Right lobe of liver (tissue), 4 donors: ENCODE measurements at regions not wholly inside any gene's neighbourhood (a gene's known extent, or its start where the extent isn't known, plus 50 kb on each side); places are given as distances from the start of the nearest gene placed in this dataset.

ENCODE experiments used
- POLR2A ChIP-seq: fragments of 450-650 bp; IDR thresholded peaks from one replicate; pipeline ENCODE4 v1.6.1; 2017; ENCODE audit warnings: antibody characterized with exemption, mild to moderate bottlenecking
- TF ChIP-seq, protein P1 (sequence below), 4 donors: fragments of 200-600 bp in 3 of 4; fragments of 450-650 bp in 1 of 4; IDR thresholded peaks; one replicate each; pipeline versions ENCODE4 v1.5.1 to v1.8.0; 2016 to 2022; ENCODE audit warnings: antibody characterized with exemption in 4 of 4, mild to moderate bottlenecking in 2 of 4
- donor health status: DM: no; HTN: no; CAD: no.
- donor health status: DM: no; HTN: no; CAD: no.
- donor health status: DM: no; HTN: yes; CAD: no.

DNA sequence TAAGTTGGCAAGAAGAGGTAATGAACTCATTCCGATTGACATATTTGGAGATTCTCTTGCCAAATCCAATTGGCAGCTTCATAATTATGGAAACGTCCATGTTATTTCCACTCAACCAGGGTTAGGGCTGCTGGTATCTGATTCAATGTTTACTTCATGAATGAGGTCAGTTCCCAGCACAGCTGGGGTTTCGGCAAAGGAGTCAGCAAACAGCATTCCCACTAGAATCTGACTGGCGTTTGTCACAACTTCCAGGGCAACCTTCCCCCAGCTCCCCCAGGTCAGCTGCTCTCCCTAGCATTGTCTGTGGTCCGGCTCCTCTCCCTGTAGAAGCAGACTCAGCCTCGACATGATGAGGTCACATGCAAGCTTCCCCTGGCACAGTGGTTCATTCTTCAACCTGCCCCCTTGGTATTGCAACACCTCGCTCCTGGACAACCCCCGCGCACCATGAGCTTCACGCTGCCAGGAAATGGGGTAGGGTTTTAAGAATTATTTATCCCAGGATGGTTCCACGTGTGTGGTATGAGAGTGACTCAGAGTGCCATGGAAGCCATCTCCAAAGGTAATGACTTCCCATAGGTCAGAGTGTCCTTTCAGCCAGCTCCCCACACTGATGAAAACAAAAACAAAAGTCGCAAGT, 100.7 kb upstream of the SLC25A33 start:
- peak; percentile 35 for TF ChIP-seq POLR2A
- TF ChIP-seq, protein P1, sequence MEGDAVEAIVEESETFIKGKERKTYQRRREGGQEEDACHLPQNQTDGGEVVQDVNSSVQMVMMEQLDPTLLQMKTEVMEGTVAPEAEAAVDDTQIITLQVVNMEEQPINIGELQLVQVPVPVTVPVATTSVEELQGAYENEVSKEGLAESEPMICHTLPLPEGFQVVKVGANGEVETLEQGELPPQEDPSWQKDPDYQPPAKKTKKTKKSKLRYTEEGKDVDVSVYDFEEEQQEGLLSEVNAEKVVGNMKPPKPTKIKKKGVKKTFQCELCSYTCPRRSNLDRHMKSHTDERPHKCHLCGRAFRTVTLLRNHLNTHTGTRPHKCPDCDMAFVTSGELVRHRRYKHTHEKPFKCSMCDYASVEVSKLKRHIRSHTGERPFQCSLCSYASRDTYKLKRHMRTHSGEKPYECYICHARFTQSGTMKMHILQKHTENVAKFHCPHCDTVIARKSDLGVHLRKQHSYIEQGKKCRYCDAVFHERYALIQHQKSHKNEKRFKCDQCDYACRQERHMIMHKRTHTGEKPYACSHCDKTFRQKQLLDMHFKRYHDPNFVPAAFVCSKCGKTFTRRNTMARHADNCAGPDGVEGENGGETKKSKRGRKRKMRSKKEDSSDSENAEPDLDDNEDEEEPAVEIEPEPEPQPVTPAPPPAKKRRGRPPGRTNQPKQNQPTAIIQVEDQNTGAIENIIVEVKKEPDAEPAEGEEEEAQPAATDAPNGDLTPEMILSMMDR (IDR thresholded peaks at IDR 0.05) = no peak
